GM23338 (cell line): ENCODE measurements at regions not wholly inside any gene's neighbourhood (a gene's known extent, or its start where the extent isn't known, plus 50 kb on each side); places are given as distances from the start of the nearest gene placed in this dataset.

ENCODE experiments used
- CREB1 ChIP-seq: fragments of 250-450 bp; sonication (Bioruptor Pico); IDR thresholded peaks from 2 replicates; pipeline ENCODE4 v1.5.0; 2020; ENCODE audit warnings: low read depth, mild to moderate bottlenecking, moderate library complexity
- ETS1 ChIP-seq: IDR thresholded peaks from 2 replicates; pipeline ENCODE4 v1.6.1; 2016; ENCODE audit warnings: antibody characterized with exemption
- EZH2 ChIP-seq: fragments of 200-600 bp; sonication (generic); IDR thresholded peaks from one replicate; pipeline ENCODE4 v1.8.0; 2017; ENCODE audit warnings: antibody characterized with exemption, mild to moderate bottlenecking, low read depth; ENCODE audit not compliant: unreplicated experiment
- EZH2phosphoT487 ChIP-seq: fragments of 200-600 bp; sonication (generic); IDR thresholded peaks from one replicate; pipeline ENCODE4 v1.8.1; 2018; ENCODE audit warnings: antibody characterized with exemption; ENCODE audit not compliant: unreplicated experiment
- JUNB ChIP-seq: IDR thresholded peaks from one replicate; pipeline ENCODE4 v1.6.1; 2016; ENCODE audit warnings: antibody characterized with exemption; ENCODE audit not compliant: unreplicated experiment
- NANOG ChIP-seq: IDR thresholded peaks from 2 replicates; pipeline ENCODE4 v1.6.1; 2016; ENCODE audit warnings: antibody characterized with exemption, borderline replicate concordance
- POLR2AphosphoS5 ChIP-seq: IDR thresholded peaks from 2 replicates; pipeline ENCODE4 v1.6.1; 2016; ENCODE audit warnings: antibody characterized with exemption, low read depth
- ZNF114 ChIP-seq: fragments of 250-450 bp; sonication (Bioruptor Pico); IDR thresholded peaks from 2 replicates; pipeline ENCODE4 v1.5.0; 2020; ENCODE audit warnings: mild to moderate bottlenecking, moderate library complexity
- ZNF331 ChIP-seq: fragments of 250-450 bp; sonication (Bioruptor Pico); IDR thresholded peaks from 2 replicates; pipeline ENCODE4 v1.5.0; 2020; ENCODE audit warnings: low read depth, mild to moderate bottlenecking, moderate library complexity
- TF ChIP-seq, protein P1 (sequence below), 2 experiments: fragments of 200-600 bp in 1 of 2; sonication (generic) in 1 of 2; conservative IDR thresholded peaks; 2 replicates each; pipeline versions ENCODE4 v1.5.1 to v1.6.1; 2016 to 2017; ENCODE audit warnings: antibody characterized with exemption in 2 of 2, low read depth in 2 of 2, mild to moderate bottlenecking in 2 of 2, moderate library complexity in 1 of 2
- TF ChIP-seq, protein P2 (sequence below): fragments of 250-450 bp; sonication (Bioruptor Pico); IDR thresholded peaks from 2 replicates; pipeline ENCODE4 v1.5.0; 2020; ENCODE audit warnings: mild to moderate bottlenecking, moderate library complexity
- TF ChIP-seq, protein P3 (sequence below): IDR thresholded peaks from one replicate; pipeline ENCODE4 v1.6.1; 2018; ENCODE audit warnings: antibody characterized with exemption; ENCODE audit not compliant: unreplicated experiment

GRCh38 chr3:40841570-40842109, 316.9 kb downstream of the ZNF621 start:
- TF ChIP-seq, protein P1, sequence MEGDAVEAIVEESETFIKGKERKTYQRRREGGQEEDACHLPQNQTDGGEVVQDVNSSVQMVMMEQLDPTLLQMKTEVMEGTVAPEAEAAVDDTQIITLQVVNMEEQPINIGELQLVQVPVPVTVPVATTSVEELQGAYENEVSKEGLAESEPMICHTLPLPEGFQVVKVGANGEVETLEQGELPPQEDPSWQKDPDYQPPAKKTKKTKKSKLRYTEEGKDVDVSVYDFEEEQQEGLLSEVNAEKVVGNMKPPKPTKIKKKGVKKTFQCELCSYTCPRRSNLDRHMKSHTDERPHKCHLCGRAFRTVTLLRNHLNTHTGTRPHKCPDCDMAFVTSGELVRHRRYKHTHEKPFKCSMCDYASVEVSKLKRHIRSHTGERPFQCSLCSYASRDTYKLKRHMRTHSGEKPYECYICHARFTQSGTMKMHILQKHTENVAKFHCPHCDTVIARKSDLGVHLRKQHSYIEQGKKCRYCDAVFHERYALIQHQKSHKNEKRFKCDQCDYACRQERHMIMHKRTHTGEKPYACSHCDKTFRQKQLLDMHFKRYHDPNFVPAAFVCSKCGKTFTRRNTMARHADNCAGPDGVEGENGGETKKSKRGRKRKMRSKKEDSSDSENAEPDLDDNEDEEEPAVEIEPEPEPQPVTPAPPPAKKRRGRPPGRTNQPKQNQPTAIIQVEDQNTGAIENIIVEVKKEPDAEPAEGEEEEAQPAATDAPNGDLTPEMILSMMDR (conservative IDR thresholded peaks at IDR 0.05; ENCODE audit: low read depth in 2 of 2), result no peak
- TF ChIP-seq POLR2AphosphoS5, result no peak
- TF ChIP-seq EZH2, result no peak
- no peak for TF ChIP-seq EZH2phosphoT487
- TF ChIP-seq, protein P2, sequence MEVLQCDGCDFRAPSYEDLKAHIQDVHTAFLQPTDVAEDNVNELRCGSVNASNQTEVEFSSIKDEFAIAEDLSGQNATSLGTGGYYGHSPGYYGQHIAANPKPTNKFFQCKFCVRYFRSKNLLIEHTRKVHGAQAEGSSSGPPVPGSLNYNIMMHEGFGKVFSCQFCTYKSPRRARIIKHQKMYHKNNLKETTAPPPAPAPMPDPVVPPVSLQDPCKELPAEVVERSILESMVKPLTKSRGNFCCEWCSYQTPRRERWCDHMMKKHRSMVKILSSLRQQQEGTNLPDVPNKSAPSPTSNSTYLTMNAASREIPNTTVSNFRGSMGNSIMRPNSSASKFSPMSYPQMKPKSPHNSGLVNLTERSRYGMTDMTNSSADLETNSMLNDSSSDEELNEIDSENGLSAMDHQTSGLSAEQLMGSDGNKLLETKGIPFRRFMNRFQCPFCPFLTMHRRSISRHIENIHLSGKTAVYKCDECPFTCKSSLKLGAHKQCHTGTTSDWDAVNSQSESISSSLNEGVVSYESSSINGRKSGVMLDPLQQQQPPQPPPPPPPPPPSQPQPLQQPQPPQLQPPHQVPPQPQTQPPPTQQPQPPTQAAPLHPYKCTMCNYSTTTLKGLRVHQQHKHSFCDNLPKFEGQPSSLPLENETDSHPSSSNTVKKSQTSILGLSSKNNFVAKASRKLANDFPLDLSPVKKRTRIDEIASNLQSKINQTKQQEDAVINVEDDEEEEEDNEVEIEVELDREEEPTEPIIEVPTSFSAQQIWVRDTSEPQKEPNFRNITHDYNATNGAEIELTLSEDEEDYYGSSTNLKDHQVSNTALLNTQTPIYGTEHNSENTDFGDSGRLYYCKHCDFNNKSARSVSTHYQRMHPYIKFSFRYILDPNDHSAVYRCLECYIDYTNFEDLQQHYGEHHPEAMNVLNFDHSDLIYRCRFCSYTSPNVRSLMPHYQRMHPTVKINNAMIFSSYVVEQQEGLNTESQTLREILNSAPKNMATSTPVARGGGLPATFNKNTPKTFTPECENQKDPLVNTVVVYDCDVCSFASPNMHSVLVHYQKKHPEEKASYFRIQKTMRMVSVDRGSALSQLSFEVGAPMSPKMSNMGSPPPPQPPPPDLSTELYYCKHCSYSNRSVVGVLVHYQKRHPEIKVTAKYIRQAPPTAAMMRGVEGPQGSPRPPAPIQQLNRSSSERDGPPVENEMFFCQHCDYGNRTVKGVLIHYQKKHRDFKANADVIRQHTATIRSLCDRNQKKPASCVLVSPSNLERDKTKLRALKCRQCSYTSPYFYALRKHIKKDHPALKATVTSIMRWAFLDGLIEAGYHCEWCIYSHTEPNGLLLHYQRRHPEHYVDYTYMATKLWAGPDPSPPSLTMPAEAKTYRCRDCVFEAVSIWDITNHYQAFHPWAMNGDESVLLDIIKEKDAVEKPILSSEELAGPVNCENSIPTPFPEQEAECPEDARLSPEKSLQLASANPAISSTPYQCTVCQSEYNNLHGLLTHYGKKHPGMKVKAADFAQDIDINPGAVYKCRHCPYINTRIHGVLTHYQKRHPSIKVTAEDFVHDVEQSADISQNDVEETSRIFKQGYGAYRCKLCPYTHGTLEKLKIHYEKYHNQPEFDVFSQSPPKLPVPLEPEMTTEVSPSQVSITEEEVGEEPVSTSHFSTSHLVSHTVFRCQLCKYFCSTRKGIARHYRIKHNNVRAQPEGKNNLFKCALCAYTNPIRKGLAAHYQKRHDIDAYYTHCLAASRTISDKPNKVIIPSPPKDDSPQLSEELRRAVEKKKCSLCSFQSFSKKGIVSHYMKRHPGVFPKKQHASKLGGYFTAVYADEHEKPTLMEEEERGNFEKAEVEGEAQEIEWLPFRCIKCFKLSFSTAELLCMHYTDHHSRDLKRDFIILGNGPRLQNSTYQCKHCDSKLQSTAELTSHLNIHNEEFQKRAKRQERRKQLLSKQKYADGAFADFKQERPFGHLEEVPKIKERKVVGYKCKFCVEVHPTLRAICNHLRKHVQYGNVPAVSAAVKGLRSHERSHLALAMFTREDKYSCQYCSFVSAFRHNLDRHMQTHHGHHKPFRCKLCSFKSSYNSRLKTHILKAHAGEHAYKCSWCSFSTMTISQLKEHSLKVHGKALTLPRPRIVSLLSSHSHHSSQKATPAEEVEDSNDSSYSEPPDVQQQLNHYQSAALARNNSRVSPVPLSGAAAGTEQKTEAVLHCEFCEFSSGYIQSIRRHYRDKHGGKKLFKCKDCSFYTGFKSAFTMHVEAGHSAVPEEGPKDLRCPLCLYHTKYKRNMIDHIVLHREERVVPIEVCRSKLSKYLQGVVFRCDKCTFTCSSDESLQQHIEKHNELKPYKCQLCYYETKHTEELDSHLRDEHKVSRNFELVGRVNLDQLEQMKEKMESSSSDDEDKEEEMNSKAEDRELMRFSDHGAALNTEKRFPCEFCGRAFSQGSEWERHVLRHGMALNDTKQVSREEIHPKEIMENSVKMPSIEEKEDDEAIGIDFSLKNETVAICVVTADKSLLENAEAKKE (CRISPR knock-in tag), result no peak
- TF ChIP-seq CREB1 (CRISPR knock-in tag), result no peak
- TF ChIP-seq, protein P3, sequence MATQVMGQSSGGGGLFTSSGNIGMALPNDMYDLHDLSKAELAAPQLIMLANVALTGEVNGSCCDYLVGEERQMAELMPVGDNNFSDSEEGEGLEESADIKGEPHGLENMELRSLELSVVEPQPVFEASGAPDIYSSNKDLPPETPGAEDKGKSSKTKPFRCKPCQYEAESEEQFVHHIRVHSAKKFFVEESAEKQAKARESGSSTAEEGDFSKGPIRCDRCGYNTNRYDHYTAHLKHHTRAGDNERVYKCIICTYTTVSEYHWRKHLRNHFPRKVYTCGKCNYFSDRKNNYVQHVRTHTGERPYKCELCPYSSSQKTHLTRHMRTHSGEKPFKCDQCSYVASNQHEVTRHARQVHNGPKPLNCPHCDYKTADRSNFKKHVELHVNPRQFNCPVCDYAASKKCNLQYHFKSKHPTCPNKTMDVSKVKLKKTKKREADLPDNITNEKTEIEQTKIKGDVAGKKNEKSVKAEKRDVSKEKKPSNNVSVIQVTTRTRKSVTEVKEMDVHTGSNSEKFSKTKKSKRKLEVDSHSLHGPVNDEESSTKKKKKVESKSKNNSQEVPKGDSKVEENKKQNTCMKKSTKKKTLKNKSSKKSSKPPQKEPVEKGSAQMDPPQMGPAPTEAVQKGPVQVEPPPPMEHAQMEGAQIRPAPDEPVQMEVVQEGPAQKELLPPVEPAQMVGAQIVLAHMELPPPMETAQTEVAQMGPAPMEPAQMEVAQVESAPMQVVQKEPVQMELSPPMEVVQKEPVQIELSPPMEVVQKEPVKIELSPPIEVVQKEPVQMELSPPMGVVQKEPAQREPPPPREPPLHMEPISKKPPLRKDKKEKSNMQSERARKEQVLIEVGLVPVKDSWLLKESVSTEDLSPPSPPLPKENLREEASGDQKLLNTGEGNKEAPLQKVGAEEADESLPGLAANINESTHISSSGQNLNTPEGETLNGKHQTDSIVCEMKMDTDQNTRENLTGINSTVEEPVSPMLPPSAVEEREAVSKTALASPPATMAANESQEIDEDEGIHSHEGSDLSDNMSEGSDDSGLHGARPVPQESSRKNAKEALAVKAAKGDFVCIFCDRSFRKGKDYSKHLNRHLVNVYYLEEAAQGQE, result no peak
- no peak for TF ChIP-seq ETS1
- TF ChIP-seq NANOG, result no peak
- TF ChIP-seq ZNF114 (CRISPR knock-in tag), result no peak
- no peak for TF ChIP-seq JUNB
- TF ChIP-seq ZNF331 (CRISPR knock-in tag), result no peak
